GM19463 (cell line): ENCODE measurements at regions not wholly inside any gene's neighbourhood (a gene's known extent, or its start where the extent isn't known, plus 50 kb on each side); places are given as distances from the start of the nearest gene placed in this dataset.

ENCODE experiments used
- ATAC-seq: cut with Tn5 transposase; IDR thresholded peaks from one replicate; pipeline ENCODE4 v1.9.1; 2021; ENCODE audit warnings: mild to moderate bottlenecking, moderate library complexity; ENCODE audit not compliant: unreplicated experiment

DNA sequence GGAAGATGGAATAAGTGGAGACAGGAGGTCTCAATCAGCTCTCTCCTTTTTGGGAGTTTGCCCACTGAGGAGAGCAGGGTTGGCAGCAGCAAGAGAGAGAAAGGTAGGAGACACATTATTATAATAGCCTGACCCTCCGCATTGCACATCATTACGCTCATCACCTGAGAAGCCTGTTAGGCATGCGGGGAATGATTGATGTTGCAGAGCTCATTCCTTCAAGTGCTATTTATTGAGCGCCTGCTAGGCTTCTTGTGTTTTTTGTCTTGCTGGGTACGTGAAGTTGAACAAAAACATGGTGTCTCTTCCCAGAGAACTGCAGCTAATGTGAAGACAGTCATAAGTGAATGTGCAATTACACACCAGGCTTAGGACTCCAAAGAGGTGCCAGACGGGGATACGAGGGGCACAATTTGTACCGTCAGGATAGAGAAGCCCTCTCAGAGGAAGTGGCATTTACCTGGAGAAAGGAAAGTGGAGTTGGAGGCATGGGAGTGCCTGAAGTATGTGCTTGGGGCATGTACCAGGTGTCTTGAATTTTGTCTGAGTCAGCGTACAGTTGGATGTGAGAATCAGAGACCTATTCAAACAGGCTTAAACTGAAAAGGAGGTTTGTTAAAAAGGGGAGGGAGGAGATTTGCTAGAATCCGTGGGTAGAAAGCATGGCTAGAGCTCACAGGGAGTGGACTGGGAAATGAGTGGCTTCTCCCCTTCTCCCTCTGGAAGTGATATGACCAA lies 90.2 kb upstream of the SOD3 start:
- no peak for ATAC-seq

DNA sequence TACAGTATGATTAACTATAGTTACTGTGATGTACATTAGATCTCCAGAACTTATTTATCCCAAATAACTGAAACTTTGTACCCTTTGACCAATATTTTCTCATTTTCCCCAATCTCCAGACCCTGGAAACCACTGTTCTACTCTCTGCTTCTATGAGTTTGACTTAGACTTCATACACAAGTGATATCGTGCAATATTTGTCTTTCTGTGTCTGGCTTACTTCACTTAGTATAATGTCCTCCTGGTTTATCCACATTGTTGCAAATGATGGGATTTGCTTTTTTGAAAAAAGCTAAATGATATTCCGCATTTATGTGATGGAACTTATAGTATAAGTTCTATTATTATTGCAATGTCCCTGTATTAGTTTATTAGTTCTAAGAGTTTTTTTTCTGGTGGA lies 81.8 kb upstream of the SOD3 start:
- ATAC-seq: no peak

DNA sequence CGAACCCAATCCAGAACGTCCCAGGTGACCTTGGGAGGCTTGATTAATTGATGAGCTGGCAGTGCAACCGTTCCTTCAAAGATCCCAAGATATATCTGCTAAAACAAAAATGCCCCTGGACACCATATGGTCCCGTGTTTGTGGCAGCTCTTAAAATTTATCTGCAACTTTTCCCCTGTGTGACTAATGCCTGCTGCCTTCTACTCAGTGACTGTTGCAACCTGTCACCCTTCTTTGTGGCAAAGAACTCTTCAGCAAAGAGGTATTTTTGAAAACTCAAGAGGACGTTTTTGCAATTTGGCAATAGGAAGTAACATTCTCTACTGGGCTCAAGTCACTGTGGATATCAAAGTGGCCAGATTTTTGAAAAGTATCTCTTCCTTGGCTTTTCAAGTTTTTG lies 75.8 kb upstream of the SOD3 start:
- no peak for ATAC-seq

DNA sequence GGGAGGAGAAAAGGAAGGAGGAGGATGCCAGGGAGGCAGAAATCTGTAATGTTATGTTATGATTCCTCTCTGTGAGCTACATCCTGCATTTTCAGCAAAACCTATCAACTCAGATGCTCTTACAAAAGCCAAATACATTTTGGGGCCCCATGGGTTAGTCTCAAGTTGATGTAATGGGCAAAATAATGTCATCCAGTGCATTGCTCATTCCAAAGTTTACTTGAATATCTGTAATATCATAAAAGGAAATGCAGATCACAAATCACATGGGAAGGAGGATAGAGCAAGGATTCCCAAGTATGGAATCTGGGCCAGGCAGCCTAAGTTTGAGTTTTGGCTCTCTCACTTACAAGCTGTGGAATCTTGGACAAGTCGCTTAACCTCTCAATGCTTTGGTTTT lies 74.9 kb upstream of the SOD3 start:
- ATAC-seq: no peak

DNA sequence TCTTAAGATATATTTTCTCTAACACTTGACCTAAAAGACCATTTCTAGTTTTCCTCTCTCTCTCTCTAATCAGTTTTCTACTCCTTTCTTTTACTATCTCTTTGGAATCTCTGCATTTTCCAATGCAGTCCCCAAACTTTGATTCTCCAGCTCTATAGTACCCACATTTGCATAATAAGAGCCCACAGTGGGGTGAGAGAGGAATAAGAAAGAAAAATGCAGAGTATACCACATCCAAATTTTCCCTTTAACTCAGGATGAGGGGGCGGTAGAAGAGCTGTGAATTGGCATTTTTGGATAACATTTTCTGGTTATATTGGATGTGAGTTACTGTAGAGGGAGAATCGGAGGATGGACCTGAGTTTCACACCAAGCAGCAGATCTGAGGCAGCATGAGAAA lies 74.4 kb upstream of the SOD3 start:
- no peak for ATAC-seq

DNA sequence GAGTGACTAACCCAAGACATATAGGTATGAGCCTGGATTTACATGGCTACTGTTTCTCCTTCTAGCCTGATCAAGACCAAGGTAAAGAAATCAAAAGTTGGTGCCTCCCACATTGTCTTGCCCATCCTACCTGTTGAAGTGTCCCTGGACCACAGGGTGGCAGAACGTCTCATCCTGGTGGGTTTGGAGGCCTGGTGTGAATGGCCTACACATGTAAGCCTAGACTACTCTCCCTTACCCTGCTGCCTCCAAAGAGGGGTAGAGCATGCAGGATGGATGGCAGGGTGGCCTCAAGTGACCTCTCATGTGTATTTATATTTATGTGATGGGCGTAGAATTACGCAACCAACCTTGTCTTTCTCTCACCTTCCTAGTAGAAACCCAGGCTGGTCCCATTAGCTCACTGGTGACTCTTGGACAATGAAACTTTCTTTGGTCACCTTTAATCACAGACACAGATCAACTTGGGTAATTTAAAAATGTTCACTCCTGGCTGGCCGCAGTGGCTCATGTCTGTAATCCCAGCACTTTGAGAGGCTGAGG lies 73.3 kb upstream of the SOD3 start:
- no peak for ATAC-seq

DNA sequence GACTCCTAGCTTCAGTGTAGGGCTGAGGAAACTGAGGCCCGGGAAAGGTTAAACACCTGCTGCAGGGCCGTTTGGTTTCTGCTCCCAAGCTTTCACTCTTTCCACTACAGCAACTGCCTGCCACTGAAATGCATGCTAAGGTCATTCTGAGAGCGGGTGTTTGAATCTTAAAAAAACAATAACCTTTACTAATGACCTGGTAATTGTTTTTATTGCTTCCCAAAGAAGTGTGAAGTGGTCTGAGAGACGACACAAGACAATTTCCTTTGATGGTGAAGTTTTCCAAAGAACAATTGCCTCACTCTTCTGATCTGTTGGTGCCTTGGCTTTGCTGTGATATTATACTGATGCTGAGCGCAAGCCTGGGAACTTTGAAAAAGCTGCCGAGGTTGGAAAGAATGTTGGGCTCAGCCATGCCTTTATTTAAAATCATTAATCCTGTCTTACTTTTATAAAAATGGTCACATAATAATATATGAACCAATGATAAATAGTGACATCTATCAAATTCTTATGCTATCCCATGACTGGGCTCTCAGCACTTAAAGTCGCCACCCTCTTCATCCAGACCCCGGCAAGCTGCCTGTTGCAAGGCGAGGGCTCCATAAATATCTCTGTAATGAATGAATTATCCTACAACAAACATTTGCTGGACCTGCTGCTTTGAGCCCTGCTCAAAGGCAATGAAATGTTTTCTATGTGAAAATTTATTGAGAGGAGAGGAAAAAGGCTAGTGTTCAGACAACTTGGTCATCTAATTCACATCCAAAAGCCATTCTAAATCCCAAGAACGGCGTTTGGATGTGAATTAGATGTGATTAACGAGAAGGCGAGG lies 67.8 kb upstream of the SOD3 start:
- no peak for ATAC-seq

DNA sequence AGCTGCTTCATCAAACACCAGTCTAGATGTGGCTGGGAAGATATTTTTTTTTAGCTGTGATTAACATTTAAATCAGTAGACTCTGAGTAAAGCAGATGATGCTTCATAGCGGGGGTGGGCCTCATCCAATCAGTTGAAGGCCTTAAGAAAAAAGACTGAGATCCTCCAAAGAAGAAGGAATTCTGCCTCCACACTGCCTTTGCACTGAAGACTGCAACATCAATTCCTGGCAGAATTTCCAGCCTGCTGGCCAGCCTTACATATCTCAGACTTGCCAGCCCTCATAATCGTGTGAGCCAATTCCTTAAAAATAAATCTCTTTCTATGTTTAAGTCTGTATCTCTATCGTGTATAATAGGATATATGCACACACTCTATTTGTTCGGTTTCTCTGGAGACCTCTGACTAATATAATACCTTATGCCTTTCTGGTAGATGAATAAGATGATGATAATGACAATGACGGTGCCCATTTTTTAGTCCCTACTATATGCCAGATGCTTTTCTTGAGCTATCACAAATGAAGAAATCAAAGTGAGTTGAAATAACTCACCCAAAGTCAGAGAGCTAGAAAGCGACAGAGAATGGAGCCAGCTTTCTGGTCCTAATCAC lies 66.1 kb upstream of the SOD3 start:
- ATAC-seq: no peak

DNA sequence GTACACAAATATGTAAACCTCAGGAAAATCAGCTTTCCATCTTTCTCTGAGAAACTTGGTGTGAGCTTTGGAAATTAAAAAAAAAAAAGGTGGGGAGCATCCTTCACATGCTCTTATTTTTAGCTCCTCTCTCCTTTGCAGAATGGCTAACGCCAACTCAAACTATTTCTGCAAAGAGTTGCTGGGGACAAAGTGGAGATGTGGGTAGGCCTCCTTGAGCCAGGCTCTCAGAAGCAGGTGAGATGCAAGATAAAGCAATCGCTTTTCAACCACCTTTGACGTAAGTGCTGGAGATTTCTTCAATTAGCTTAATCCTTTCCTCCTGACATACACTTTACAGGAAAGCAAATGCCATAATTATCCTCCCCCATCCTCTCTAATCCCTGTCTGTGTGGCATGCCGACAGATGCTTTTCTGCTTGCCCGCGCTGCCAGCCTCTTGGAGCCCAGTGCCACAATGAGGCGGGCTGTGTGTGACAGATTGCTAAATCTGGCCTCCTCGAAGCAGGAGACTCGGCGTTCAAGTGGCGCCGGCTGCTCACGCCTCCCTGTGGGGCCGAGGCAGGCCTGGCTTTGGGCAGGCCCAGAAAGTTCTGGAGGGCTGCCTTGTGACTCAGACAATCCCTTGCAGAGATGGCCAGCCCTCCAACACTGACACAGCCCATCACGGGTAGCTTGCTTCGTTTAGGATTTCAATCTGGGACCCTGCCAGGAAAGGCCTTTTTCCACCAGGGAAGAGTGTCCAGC lies 64.9 kb upstream of the SOD3 start:
- no peak for ATAC-seq

DNA sequence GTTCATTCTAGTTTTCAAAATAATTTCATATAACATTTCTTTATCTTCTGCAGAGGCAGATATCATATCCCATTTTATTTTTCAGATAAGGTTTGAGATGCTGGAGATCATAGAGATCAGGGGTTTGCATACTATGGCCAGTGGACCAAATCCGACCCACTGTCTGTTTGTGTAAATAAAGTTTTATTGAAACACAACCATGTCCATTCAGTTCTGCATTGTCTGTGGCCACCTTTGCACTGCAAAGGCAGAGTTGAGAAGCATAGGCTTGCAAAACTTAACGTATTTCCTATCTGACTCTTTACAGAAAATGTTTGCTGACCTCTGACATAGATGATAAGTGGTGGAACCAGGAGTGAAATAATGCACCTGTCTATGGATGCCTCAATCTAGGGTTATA lies 63.9 kb upstream of the SOD3 start:
- ATAC-seq: no peak

DNA sequence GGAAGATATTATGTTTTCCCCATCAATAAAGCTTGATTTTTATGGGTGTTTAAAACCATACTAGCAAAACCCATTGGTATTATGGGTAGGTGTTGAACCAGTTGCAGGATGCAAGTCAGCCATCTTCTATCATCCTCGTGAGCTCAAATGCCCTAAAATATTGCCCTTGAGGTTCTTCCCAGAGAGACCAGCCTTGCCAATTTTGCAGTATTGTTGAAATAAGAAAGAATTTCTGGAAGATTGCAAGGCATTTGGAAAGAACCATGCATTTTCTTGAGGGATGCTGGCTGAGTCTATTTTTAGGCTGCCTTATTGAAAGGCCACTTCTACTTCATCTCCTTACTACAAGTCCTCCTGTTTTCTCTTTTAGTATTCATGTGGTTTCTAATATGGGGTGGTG lies 60.9 kb upstream of the SOD3 start:
- ATAC-seq: no peak

DNA sequence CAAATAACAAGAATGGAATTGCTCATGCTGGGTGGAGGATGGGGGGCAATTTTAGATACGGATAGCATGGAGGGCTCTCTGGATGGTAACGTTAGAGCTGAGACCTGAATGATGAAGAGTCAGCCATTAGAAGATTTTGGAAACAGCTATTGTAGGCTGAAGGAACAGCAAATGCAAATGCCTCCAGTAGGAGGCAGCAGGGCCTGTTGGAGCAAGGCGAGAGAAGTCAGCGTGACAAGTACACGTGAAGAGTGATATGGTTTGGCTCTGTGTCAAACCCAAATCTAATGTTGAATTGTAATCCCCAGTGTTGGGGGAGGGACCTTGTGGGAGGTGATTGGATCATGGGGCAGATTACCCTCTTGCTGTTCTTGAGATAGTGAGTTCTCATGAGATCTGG lies 59.3 kb upstream of the SOD3 start:
- no peak for ATAC-seq

DNA sequence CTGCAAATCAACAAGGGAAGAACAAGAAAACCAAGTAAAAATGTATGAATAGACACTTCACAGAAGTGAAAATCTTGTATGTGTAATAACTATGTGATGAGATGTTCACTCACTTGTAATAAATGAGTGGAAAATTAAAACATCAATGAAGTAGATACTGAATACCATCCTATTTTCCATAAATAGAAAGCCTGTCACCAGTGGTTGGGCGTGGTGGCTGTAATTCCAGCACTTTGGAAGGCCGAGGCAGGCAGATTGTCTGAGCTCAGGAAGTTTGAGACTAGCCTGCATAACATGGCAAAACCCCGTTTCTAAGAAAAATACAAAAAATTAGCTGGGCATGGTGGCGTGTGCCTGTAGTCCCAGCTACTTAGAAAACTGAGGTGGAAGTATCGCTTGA lies 53.5 kb upstream of the SOD3 start:
- no peak for ATAC-seq

DNA sequence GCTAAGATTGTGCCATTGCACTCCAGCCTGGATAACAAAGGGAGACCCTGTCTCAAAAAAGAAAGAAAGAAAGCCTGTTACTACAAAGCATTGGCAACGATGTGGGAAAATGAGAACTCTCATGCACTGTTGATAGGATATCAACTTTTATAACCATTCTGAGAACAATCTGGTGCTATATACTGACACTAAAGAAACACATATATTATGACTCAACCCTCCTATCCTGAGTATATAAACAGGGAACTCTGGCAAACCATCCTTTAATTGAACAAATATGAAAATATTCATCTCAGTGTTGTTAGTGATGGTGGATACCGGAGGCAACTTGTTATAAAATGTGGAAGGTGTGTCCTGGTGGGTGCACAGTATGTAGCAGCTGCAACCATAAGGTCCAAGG lies 53.0 kb upstream of the SOD3 start:
- no peak for ATAC-seq

DNA sequence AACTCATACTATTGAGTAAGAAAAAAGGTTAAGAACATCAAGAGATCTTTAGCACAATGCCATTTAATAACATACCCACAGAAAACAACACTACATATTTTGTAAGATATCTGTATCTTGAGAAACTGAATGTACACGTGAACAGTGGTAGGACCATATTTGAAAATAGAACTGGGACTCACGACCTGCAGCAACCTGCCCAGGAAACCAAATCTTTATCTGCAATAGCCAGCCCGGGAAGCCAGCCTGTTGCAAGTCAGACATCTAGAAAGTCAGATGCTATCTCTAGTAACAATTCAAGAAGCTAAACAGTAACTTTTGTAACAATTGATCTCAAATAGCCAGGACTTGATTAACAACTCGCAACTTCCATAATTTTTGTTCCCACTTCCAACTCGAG lies 52.6 kb upstream of the SOD3 start:
- no peak for ATAC-seq

DNA sequence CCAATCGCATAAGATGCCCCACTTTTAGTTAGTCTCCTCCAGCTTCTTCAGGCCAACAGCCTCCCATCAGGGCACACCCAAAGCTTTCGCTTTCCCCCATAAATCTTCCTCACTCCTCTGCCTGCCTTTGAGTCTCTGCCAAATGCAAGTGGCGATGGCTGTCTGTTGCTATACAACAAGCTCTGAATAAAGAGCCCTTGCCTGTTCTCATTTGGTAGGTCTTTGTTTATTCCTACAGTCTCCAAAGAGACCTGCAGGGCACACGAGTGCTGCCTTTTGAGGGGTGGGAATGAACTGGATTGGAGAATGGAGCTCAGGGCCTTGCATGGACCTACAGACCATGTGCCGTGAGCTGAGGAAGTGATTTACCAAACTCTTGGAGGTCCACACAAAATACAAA lies 52.2 kb upstream of the SOD3 start:
- ATAC-seq: no peak

DNA sequence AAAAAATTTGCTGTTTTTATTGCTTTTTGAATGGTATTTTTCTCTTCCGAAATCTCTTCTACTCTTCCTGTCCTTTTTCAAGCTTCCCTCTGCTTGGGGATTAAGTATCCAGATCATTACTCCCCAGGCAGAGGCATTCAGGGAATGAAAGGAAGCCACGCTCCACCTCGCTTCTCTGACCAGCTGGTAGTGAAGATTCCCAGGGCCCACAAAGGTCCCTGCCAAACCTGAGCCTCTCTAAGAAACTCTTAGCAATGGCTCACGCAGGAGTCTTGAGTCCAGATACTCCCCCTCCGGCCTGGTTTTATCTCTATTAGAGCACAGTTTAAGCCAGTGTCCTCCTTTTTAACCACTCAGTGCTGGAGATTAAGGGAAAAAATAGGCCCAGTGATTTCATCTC lies 51.4 kb upstream of the SOD3 start:
- no peak for ATAC-seq

DNA sequence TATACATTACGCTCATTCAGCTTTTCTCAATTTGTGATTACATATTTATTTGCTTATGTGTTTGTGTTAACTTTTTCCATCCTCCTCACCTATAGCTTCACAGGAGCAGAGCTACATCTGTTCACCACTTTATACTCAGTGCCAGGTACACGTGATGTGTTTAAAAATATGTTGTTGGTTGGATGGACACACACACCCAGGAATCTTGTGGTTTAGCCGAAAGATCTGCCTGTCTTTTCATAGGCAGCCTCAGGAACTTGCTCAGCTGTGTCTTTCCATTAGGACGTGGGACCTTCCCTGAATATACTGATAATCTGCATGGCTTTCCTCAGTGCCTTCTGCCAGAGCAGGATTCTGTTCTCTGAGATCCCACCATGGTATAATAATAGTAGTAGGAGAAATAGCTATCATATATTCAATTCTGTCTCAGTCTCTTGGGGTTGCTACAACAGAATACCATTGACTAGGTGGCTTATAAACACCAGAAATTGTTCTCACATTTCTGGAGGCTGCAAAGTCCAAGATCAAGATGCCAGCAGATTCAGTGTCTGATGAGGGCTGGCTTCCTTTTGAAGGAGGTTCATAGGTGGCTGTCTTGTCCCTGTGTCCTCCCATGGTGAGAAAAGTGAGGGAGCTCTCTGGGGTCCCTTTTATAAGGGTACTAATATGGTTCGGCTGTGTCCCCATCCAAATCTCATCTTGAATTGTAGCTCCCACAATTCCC lies 50.0 kb upstream of the SOD3 start:
- no peak for ATAC-seq
